ENCODE measurements at regions not wholly inside any gene's neighbourhood (a gene's known extent, or its start where the extent isn't known, plus 50 kb on each side); places are given as distances from the start of the nearest gene placed in this dataset.
A peak's percentile ranks its signal among the peaks of the same experiment; 100 is the strongest.

DNA sequence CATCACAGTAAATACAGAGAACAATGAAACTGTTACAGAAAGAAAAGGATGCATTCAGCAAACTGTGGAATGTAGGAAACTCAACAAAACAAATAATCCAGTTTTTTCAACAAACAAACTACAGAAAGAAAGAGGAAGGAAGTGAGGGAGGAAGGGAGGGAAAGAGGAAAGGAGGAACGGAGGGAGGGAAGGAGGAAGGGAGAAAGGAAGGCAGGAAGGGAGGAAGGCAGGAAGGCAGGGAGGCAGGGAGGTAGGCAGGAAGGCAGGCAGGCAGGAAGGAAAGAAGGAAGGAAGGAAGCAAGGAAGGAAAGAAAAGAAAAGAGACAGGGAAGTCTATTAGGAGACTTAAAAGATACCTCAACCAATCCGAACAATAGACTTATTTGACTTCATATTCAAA is 135.7 kb downstream of the EFHB start:
- intact Hi-C loops (cut with DNase I) = no loop called here
- H3K27ac ChIP-seq (ENCODE audit: low read depth in 1 of 2, low read length in 2 of 2) = no peak overlapping the region
- peaks cover 4% of the 10 kb centered on the region for H3K9me3 ChIP-seq (ENCODE audit: control insufficient read depth, low read length)
- H3K4me1 ChIP-seq (ENCODE audit: control insufficient read depth in 1 of 2, insufficient read depth in 2 of 2, low read length in 2 of 2) = no peaks in the 10 kb centered on the region
- DNase-seq (no peak), ATAC-seq (ENCODE audit: low FRiP score) (no peak)
- H3K36me3 ChIP-seq (ENCODE audit: control insufficient read depth in 1 of 2, insufficient read depth in 2 of 2, low read length in 1 of 2) = no peaks in the 10 kb centered on the region
- no peak overlapping the region for H3K4me3 ChIP-seq (ENCODE audit: low read length in 2 of 2)
- WGBS, 2 donors = 69 to 72% methylated on average over 2 of the region's 2 CpGs
- no peaks in the 10 kb centered on the region for H3K27me3 ChIP-seq (ENCODE audit: control insufficient read depth in 1 of 2, insufficient read depth in 2 of 2, low read length in 1 of 2)

DNA sequence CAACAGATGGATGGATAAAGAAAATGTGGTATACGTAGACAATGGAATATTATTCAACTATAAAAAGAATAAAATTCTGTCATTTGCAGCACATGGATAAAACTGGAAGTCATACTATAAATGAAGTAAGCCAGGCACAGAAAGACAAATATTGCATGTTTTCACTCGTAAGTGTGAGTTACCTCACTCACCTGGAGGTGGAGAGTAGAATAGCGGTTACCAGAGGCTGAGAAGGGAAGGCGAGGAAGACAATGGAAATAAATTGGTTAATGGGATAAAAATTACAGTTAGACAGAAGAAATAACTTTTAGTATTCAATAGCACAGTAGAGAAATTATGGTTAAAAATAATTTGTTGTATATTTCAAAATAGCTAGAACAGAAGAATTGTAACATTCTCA is 141.6 kb downstream of the EFHB start:
- Histone ChIP-seq H3K4me3 (ENCODE audit: low read length in 2 of 2) (no peak overlapping the region), H3K36me3 (ENCODE audit: control insufficient read depth in 1 of 2, insufficient read depth in 2 of 2, low read length in 1 of 2) (no peaks in the 10 kb centered on the region), H3K4me1 (ENCODE audit: control insufficient read depth in 1 of 2, insufficient read depth in 2 of 2, low read length in 2 of 2) (no peaks in the 10 kb centered on the region), H3K9me3 (ENCODE audit: control insufficient read depth, low read length) (no peaks in the 10 kb centered on the region), H3K27ac (ENCODE audit: low read depth in 1 of 2, low read length in 2 of 2) (no peak overlapping the region), H3K27me3 (ENCODE audit: control insufficient read depth in 1 of 2, insufficient read depth in 2 of 2, low read length in 1 of 2) (no peaks in the 10 kb centered on the region)
- 87 to 90% methylated on average over 4 of the region's 4 CpGs for WGBS, 2 donors
- no peak for ATAC-seq (ENCODE audit: low FRiP score)
- intact Hi-C loops (cut with DNase I) = no loop called here
- no peak for DNase-seq

DNA sequence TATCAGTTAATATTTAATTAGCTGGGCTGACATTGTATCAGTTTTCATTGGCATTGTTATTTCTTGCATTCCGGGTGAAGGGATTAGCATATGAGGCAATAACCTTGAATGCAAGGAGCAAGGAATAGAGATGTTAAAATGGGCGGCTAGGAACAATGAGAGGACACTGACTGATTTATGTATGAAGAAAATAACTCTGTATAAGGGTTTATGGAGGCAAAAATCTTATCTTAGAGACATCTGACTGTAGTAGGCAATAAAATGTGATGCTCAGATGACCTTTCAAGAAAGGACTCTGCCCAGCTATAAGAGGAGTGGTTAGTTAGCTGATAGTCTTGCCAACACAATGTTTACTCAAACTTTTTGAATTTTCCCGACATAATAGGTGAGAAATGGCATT is 158.3 kb downstream of the EFHB start:
- no peaks in the 10 kb centered on the region for H3K4me1 ChIP-seq (ENCODE audit: control insufficient read depth in 1 of 2, insufficient read depth in 2 of 2, low read length in 2 of 2)
- ATAC-seq (ENCODE audit: low FRiP score) (no peak), DNase-seq (no peak)
- intact Hi-C loops (cut with DNase I) = no loop called here
- H3K27me3 ChIP-seq (ENCODE audit: control insufficient read depth in 1 of 2, insufficient read depth in 2 of 2, low read length in 1 of 2) = no peaks in the 10 kb centered on the region
- no peaks in the 10 kb centered on the region for H3K36me3 ChIP-seq (ENCODE audit: control insufficient read depth in 1 of 2, insufficient read depth in 2 of 2, low read length in 1 of 2)
- WGBS, 2 donors = 41 to 42% methylated on average over 3 of the region's 3 CpGs
- H3K27ac ChIP-seq (ENCODE audit: low read depth in 1 of 2, low read length in 2 of 2) = no peak overlapping the region
- H3K4me3 ChIP-seq (ENCODE audit: low read length in 2 of 2) = no peak overlapping the region
- no peaks in the 10 kb centered on the region for H3K9me3 ChIP-seq (ENCODE audit: control insufficient read depth, low read length)

DNA sequence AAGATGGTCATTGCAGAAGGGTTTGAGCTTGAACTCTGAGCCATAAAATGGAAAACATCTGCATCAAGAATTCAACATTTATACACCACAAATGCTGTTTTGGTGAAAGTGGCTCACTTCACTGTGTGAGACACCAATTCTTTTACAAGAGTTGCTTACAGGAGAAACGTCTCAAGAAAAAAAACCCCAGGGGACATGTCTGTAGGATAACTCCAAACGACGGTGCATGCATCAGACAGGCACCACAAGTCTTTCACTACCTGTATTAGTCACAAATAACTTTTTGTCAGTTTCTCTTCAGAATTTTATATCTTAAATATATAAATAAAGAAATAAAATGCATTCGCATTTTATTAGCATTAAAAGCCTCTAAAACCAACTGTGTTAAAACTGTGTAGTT is 164.3 kb downstream of the EFHB start:
- 47 to 58% methylated on average over 4 of the region's 4 CpGs for WGBS, 2 donors
- intact Hi-C loops (cut with DNase I) = no loop called here
- Histone ChIP-seq H3K27me3 (ENCODE audit: control insufficient read depth in 1 of 2, insufficient read depth in 2 of 2, low read length in 1 of 2) (no peaks in the 10 kb centered on the region), H3K9me3 (ENCODE audit: control insufficient read depth, low read length) (no peaks in the 10 kb centered on the region), H3K27ac (ENCODE audit: low read depth in 1 of 2, low read length in 2 of 2) (no peak overlapping the region), H3K4me3 (ENCODE audit: low read length in 2 of 2) (no peak overlapping the region), H3K36me3 (ENCODE audit: control insufficient read depth in 1 of 2, insufficient read depth in 2 of 2, low read length in 1 of 2) (no peaks in the 10 kb centered on the region), H3K4me1 (ENCODE audit: control insufficient read depth in 1 of 2, insufficient read depth in 2 of 2, low read length in 2 of 2) (no peaks in the 10 kb centered on the region)
- no peak for DNase-seq
- no peak for ATAC-seq (ENCODE audit: low FRiP score)

DNA sequence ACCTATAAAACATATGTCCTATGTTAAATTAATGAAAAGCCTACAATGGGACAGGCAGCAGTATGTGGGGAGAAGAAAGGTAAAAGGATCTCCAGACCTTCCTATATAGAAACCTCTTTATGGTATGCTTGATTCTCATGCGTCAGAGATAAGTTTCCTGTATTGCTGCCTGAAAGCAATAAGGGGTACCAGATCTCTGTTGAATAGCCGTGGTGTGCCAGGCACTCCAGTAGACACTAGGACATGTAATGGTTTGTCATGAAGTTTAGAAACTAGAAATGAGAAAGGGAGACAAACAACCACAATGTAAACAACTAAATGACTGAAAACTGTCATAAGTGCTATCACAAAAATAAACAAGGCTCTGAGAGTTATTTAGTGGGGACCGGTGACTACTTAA is 168.1 kb downstream of the EFHB start:
- H3K9me3 ChIP-seq (ENCODE audit: control insufficient read depth, low read length) = no peaks in the 10 kb centered on the region
- no peaks in the 10 kb centered on the region for H3K4me1 ChIP-seq (ENCODE audit: control insufficient read depth in 1 of 2, insufficient read depth in 2 of 2, low read length in 2 of 2)
- no peaks in the 10 kb centered on the region for H3K36me3 ChIP-seq (ENCODE audit: control insufficient read depth in 1 of 2, insufficient read depth in 2 of 2, low read length in 1 of 2)
- H3K27ac ChIP-seq (ENCODE audit: low read depth in 1 of 2, low read length in 2 of 2) = no peak overlapping the region
- WGBS, 2 donors = 71 to 76% methylated on average over 3 of the region's 3 CpGs
- intact Hi-C loops (cut with DNase I) = no loop called here
- DNase-seq = no peak
- H3K4me3 ChIP-seq (ENCODE audit: low read length in 2 of 2) = no peak overlapping the region
- no peaks in the 10 kb centered on the region for H3K27me3 ChIP-seq (ENCODE audit: control insufficient read depth in 1 of 2, insufficient read depth in 2 of 2, low read length in 1 of 2)
- no peak for ATAC-seq (ENCODE audit: low FRiP score)

DNA sequence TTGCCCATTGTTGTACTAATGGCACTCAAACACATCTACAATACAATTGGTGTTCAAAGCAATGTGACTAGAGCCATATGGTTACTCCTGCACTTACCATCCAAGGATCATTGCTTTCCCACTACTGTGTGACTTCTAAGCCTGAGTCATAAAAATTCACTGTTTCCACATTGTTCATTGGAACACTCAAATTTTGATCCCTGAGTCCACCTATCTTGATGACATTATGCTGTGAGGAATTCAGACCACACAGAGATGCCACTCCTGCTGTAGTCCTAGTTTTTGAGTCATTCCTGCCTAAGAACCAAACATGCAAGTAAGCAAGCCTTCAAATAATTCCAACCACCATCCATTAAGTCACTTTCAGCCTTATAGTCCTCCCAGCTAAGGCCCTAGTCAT is 176.2 kb downstream of the EFHB start:
- no peak overlapping the region for H3K27ac ChIP-seq (ENCODE audit: low read depth in 1 of 2, low read length in 2 of 2)
- no peaks in the 10 kb centered on the region for H3K4me1 ChIP-seq (ENCODE audit: control insufficient read depth in 1 of 2, insufficient read depth in 2 of 2, low read length in 2 of 2)
- intact Hi-C loops (cut with DNase I) = no loop called here
- no peaks in the 10 kb centered on the region for H3K9me3 ChIP-seq (ENCODE audit: control insufficient read depth, low read length)
- H3K27me3 ChIP-seq (ENCODE audit: control insufficient read depth in 1 of 2, insufficient read depth in 2 of 2, low read length in 1 of 2) = no peaks in the 10 kb centered on the region
- H3K4me3 ChIP-seq (ENCODE audit: low read length in 2 of 2) = no peak overlapping the region
- H3K36me3 ChIP-seq (ENCODE audit: control insufficient read depth in 1 of 2, insufficient read depth in 2 of 2, low read length in 1 of 2) = no peaks in the 10 kb centered on the region
- DNase-seq = no peak
- ATAC-seq (ENCODE audit: low FRiP score) = no peak

DNA sequence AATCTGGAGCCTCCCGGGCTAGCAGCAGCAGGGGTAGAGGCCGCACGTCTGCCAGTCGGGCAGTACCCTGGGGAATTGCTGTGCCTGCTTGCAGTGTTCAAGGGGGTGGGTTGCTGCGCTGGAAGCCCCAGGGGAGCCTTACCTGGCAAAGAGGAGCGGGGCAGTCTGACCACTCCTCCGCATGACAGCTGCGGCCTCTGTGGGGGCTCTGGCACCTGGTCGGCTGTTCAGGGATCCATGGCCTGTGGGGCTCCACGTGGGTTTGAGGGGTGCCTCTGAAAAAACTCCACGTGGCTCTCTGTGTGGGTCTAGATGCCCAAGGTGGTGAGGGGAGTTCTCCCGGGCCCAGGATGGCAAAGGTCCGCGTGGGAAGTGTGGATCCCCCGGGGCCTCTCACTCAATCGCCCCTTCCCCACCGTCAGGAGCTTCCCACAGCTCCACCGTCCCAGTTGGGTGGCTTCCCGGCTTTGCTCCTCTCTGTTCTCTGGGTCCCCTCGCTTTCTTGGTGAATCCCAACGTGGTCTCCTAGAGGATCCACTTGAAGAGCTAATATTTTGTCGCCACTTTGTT is 184.5 kb downstream of the EFHB start:
- DNase-seq (no peak), ATAC-seq (ENCODE audit: low FRiP score) (peak; percentile 19)
- intact Hi-C loops (cut with DNase I) = no loop called here
- H3K4me1 ChIP-seq (ENCODE audit: control insufficient read depth in 1 of 2, insufficient read depth in 2 of 2, low read length in 2 of 2) = no peaks in the 10 kb centered on the region
- no peak overlapping the region for H3K27ac ChIP-seq (ENCODE audit: low read depth in 1 of 2, low read length in 2 of 2)
- no peaks in the 10 kb centered on the region for H3K9me3 ChIP-seq (ENCODE audit: control insufficient read depth, low read length)
- WGBS, 2 donors = 90% methylated on average over 22 of the region's 22 CpGs
- no peak overlapping the region for H3K4me3 ChIP-seq (ENCODE audit: low read length in 2 of 2)
- no peaks in the 10 kb centered on the region for H3K36me3 ChIP-seq (ENCODE audit: control insufficient read depth in 1 of 2, insufficient read depth in 2 of 2, low read length in 1 of 2)
- no peaks in the 10 kb centered on the region for H3K27me3 ChIP-seq (ENCODE audit: control insufficient read depth in 1 of 2, insufficient read depth in 2 of 2, low read length in 1 of 2)

DNA sequence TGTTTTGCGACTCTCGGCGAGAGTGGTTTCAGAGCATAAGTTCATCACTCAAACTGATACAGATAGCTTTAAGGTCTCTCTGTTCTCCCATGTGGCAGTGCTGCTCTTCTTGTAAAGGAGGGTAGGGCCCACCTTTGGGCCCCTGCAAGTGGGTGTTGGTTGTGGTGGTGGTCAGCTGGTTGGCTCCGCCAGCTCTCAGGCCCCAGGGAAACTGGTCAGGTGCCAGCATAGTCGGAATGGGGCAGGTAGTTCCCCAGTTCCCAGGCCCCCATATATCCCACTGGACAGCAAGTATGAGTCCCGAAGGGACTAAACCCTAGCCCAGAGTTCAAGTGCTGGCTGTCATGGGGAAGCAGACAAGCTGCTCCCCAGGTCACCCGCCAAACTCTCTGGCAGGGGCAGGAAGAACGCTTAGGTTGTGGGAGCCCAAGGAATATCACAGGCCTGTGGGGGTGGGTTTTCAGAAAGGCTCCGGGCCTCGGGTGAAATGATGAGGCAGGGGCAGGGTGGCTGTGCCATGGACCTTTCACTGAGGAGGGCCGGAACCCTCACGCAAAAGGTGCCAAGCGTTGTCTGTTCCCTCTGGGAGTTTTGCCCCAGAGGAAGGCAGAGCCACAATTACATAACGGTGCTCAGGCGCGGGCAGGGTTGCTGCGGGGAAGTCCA is 185.1 kb downstream of the EFHB start:
- Histone ChIP-seq H3K4me1 (ENCODE audit: control insufficient read depth in 1 of 2, insufficient read depth in 2 of 2, low read length in 2 of 2) (no peaks in the 10 kb centered on the region), H3K9me3 (ENCODE audit: control insufficient read depth, low read length) (no peaks in the 10 kb centered on the region), H3K36me3 (ENCODE audit: control insufficient read depth in 1 of 2, insufficient read depth in 2 of 2, low read length in 1 of 2) (no peaks in the 10 kb centered on the region), H3K27ac (ENCODE audit: low read depth in 1 of 2, low read length in 2 of 2) (no peak overlapping the region), H3K27me3 (ENCODE audit: control insufficient read depth in 1 of 2, insufficient read depth in 2 of 2, low read length in 1 of 2) (no peaks in the 10 kb centered on the region), H3K4me3 (ENCODE audit: low read length in 2 of 2) (no peak overlapping the region)
- DNase-seq (no peak), ATAC-seq (ENCODE audit: low FRiP score) (peak; percentile 11)
- WGBS, 2 donors = 95 to 96% methylated on average over 17 of the region's 17 CpGs
- intact Hi-C loops (cut with DNase I) = no loop called here

DNA sequence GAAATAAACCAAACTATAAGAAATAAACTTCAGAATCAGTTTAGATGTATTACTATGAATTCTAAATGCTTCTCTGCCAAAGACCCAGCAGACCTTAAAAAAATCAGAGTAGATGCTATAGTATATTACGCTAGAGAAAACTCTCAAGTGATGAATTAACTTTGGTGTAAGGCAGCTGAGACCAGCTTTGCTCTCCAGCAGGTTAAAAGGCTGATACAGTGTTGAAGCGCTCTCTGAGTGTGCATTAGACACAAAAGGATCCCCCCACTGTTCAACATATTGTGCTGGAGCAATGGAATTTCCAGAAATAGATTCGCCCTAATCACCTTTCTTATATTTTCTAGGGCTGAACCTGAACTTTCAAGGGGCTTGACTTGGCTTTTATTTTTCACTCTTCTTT is 190.0 kb downstream of the EFHB start:
- Histone ChIP-seq H3K36me3 (ENCODE audit: control insufficient read depth in 1 of 2, insufficient read depth in 2 of 2, low read length in 1 of 2) (no peaks in the 10 kb centered on the region), H3K27me3 (ENCODE audit: control insufficient read depth in 1 of 2, insufficient read depth in 2 of 2, low read length in 1 of 2) (no peaks in the 10 kb centered on the region), H3K27ac (ENCODE audit: low read depth in 1 of 2, low read length in 2 of 2) (no peak overlapping the region), H3K4me3 (ENCODE audit: low read length in 2 of 2) (no peak overlapping the region), H3K4me1 (ENCODE audit: control insufficient read depth in 1 of 2, insufficient read depth in 2 of 2, low read length in 2 of 2) (peaks cover 0 to 1% of the 10 kb centered on the region in 2 donors), H3K9me3 (ENCODE audit: control insufficient read depth, low read length) (no peaks in the 10 kb centered on the region)
- DNase-seq (no peak), ATAC-seq (ENCODE audit: low FRiP score) (no peak)
- intact Hi-C loops (cut with DNase I) = no loop called here
- WGBS, 2 donors = 73 to 84% methylated on average over 3 of the region's 3 CpGs
